Panc1 (cell line): ENCODE measurements at regions not wholly inside any gene's neighbourhood (a gene's known extent, or its start where the extent isn't known, plus 50 kb on each side); places are given as distances from the start of the nearest gene placed in this dataset.

Experiments used
- ATAC-seq: fragments of 200-7000 bp; cut with Tn5 transposase; 2 replicates; pipeline ENCODE4 v1.9.1; 2020; ENCODE audit warnings: mild to moderate bottlenecking, moderate library complexity
- BruUV-seq: library from RNA; stranded (reverse); fragments of 400-500 nt; replicated peaks from 2 replicates; lab custom pipeline; 2021; lab: Mats Ljungman, UMichigan
- CTCF ChIA-PET: fragments of 300-600 bp; sonication (Branson Sonifier 250); formaldehyde crosslinking; loops from one replicate; lab custom pipeline; 2022; ENCODE audit warnings: antibody characterized with exemption; lab: Charles Lee
- POLR2A ChIA-PET: fragments of 300-600 bp; sonication (Branson Sonifier 250); formaldehyde crosslinking; loops from one replicate; lab custom pipeline; 2022; ENCODE audit warnings: antibody characterized with exemption; lab: Charles Lee
- DNase-seq: peaks from one replicate; pipeline ENCODE4 v3.0.0-alpha.2; 2010; ENCODE audit warnings: low read depth, low spot score
- H3K27ac ChIP-seq: 2 replicates; pipeline ENCODE4 v1.5.1; 2011; ENCODE audit warnings: mild to moderate bottlenecking, low read length, inconsistent platforms
- H3K27me3 ChIP-seq: fragments of 200-500 bp; sonication (Bioruptor generic); 2 replicates; pipeline ENCODE4 v1.6.0; 2014; ENCODE audit warnings: low read length, inconsistent platforms; ENCODE audit not compliant: control insufficient read depth, insufficient read depth
- H3K36me3 ChIP-seq: fragments of 200-500 bp; sonication (Bioruptor generic); 2 replicates; pipeline ENCODE4 v1.5.1; 2014; ENCODE audit warnings: inconsistent platforms, mild to moderate bottlenecking, low read length, moderate library complexity; ENCODE audit not compliant: control insufficient read depth, insufficient read depth
- H3K4me1 ChIP-seq: 2 replicates; pipeline ENCODE4 v1.5.1; 2011; ENCODE audit warnings: inconsistent platforms, mild to moderate bottlenecking, low read length, moderate library complexity; ENCODE audit not compliant: control insufficient read depth, insufficient read depth
- H3K4me3 ChIP-seq, 2 experiments: 2 replicates each; pipeline ENCODE4 v1.5.1; 2011 to 2012; ENCODE audit warnings: low read depth in 2 of 2, low read length in 2 of 2, mild to moderate bottlenecking in 2 of 2, inconsistent platforms in 1 of 2, moderate library complexity in 1 of 2
- H3K9me3 ChIP-seq: fragments of 200-500 bp; sonication (Bioruptor generic); 2 replicates; pipeline ENCODE4 v1.5.1; 2014; ENCODE audit warnings: low read depth, mild to moderate bottlenecking, inconsistent platforms, low read length, moderate library complexity; ENCODE audit not compliant: control insufficient read depth, insufficient read depth
- POLR2AphosphoS5 ChIP-seq: IDR thresholded peaks from 2 replicates; pipeline ENCODE4 v1.6.1; 2012; ENCODE audit warnings: mild to moderate bottlenecking, low read depth, low read length, moderate library complexity
- REST ChIP-seq, 2 experiments: IDR thresholded peaks; 2 replicates each; pipeline ENCODE4 v1.6.1; 2011 to 2012; ENCODE audit warnings: low read depth in 2 of 2, control low read depth in 1 of 2, low read length in 1 of 2, mild to moderate bottlenecking in 1 of 2, moderate library complexity in 1 of 2; ENCODE audit not compliant: insufficient read depth in 1 of 2
- SIN3A ChIP-seq: IDR thresholded peaks from 2 replicates; pipeline ENCODE4 v1.6.1; 2012; ENCODE audit warnings: low read depth, mild to moderate bottlenecking, low read length, moderate library complexity, borderline replicate concordance; ENCODE audit not compliant: insufficient read depth
- TCF7L2 ChIP-seq: IDR thresholded peaks from 2 replicates; pipeline ENCODE4 v1.6.1; 2011; ENCODE audit warnings: mild to moderate bottlenecking, low read depth, low read length, inconsistent platforms
- in situ Hi-C: cut with HindIII; loops from 2 replicates; pipeline ENCODE4 v1.10.0; 2016; ENCODE audit warnings: low sequenced_read_pairs, low pct_unique_long_range_greater_than_20kb
- intact Hi-C: fragments of 100-400 bp; cut with micrococcal nuclease; formaldehyde crosslinking; loops from one replicate; pipeline ENCODE4 v1.10.0; 2022; ENCODE audit not compliant: unreplicated experiment
- TF ChIP-seq, protein P1 (sequence below): fragments of 450-650 bp; IDR thresholded peaks from 2 replicates; pipeline ENCODE4 v1.5.1; 2017; ENCODE audit warnings: mild to moderate bottlenecking

DNA sequence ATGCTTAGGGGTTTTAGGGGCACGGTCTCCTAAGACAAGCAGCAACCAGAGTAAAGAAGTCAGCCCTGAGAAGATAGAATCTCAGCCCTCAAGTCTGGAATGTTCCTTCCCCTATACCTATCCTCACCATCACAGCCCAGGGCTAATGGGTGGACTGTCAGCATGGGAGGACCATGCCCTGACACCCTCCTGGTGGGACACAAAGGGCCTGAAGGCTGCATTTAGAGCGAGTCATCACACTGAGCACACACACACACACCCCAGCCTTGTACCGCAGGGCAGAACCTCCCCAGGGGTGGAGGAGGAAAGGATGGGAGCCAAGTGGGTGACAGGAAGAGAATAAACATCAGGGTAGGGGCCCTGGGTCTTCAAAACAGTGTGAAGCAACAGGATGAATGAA, 174.8 kb upstream of the SERP2 start:
- no peak for ATAC-seq
- Histone ChIP-seq H3K27me3 (no peaks in the 10 kb centered on the region), H3K4me1 (no peaks in the 10 kb centered on the region), H3K36me3 (no peaks in the 10 kb centered on the region), H3K27ac (no peak overlapping the region), H3K9me3 (no peaks in the 10 kb centered on the region), H3K4me3 (no peak overlapping the region)
- in situ Hi-C loops: no loop called here
- POLR2A ChIA-PET: no interaction called here
- DNase-seq: no peak
- CTCF ChIA-PET: no interaction called here
- TF ChIP-seq TCF7L2 (no peak), POLR2AphosphoS5 (no peak), REST (IDR thresholded peaks at IDR 0.05; ENCODE audit: insufficient read depth in 1 of 2, low read depth in 2 of 2, low read length in 1 of 2) (no peak), SIN3A (no peak)
- TF ChIP-seq, protein P1, sequence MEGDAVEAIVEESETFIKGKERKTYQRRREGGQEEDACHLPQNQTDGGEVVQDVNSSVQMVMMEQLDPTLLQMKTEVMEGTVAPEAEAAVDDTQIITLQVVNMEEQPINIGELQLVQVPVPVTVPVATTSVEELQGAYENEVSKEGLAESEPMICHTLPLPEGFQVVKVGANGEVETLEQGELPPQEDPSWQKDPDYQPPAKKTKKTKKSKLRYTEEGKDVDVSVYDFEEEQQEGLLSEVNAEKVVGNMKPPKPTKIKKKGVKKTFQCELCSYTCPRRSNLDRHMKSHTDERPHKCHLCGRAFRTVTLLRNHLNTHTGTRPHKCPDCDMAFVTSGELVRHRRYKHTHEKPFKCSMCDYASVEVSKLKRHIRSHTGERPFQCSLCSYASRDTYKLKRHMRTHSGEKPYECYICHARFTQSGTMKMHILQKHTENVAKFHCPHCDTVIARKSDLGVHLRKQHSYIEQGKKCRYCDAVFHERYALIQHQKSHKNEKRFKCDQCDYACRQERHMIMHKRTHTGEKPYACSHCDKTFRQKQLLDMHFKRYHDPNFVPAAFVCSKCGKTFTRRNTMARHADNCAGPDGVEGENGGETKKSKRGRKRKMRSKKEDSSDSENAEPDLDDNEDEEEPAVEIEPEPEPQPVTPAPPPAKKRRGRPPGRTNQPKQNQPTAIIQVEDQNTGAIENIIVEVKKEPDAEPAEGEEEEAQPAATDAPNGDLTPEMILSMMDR: no peak
- intact Hi-C loops: no loop called here
- no TSS peak for BruUV-seq

- ATAC-seq: no peak
- DNase-seq: no peak
- Histone ChIP-seq H3K27ac (no peak overlapping the region), H3K4me1 (no peaks in the 10 kb centered on the region), H3K4me3 (no peak overlapping the region), H3K9me3 (no peaks in the 10 kb centered on the region), H3K36me3 (no peaks in the 10 kb centered on the region), H3K27me3 (no peaks in the 10 kb centered on the region)
- intact Hi-C loops (no loop called here), in situ Hi-C loops (no loop called here)
- ChIA-PET CTCF (no interaction called here), POLR2A (no interaction called here)
- BruUV-seq: no TSS peak
- TF ChIP-seq, protein P1: no peak
- TF ChIP-seq TCF7L2 (no peak), POLR2AphosphoS5 (no peak), SIN3A (no peak), REST (IDR thresholded peaks at IDR 0.05; ENCODE audit: insufficient read depth in 1 of 2, low read depth in 2 of 2, low read length in 1 of 2) (no peak)
These were observed 173.9 kb upstream of the SERP2 start for GRCh38 chr13:44199627-44200207.
